Testis (tissue), 2 donors: ENCODE measurements at regions not wholly inside any gene's neighbourhood (a gene's known extent, or its start where the extent isn't known, plus 50 kb on each side); places are given as distances from the start of the nearest gene placed in this dataset.

Source experiments
- DNase-seq: peaks from one replicate; pipeline ENCODE4 v3.0.0-alpha.2; 2019
- H3K27ac ChIP-seq, 2 donors: fragments of 200-600 bp; sonication (generic); one replicate each; pipeline ENCODE4 v1.5.1; 2019
- H3K27me3 ChIP-seq: fragments of 200-600 bp; sonication (generic); one replicate; pipeline ENCODE4 v1.5.1; 2019
- H3K36me3 ChIP-seq: fragments of 200-600 bp; sonication (generic); one replicate; pipeline ENCODE4 v1.5.1; 2017; ENCODE audit warnings: low read depth; ENCODE audit errors: missing control alignments
- H3K4me1 ChIP-seq: fragments of 200-600 bp; sonication (generic); one replicate; pipeline ENCODE4 v1.5.1; 2019
- H3K4me3 ChIP-seq, 2 donors: fragments of 200-600 bp; sonication (generic); one replicate each; pipeline ENCODE4 v1.5.1; 2017 to 2019
- H3K9me3 ChIP-seq: fragments of 200-600 bp; sonication (generic); one replicate; pipeline ENCODE4 v1.5.1; 2017
- POLR2A ChIP-seq: fragments of 450-650 bp; IDR thresholded peaks from one replicate; pipeline ENCODE4 v1.6.1; 2017; ENCODE audit warnings: antibody characterized with exemption, mild to moderate bottlenecking, moderate library complexity
- WGBS, 2 donors: methylation state at CpG; one replicate each; pipeline ENCODE4 v1.1.5; 2018; 5-methylcytosine and 5-hydroxymethylcytosine counted together
- intact Hi-C: fragments of 100-400 bp; cut with DNase I; formaldehyde crosslinking; loops from one replicate; pipeline ENCODE4 v1.15.1; 2023; ENCODE audit warnings: low total_unique reads
- TF ChIP-seq, protein P1 (sequence below), 3 experiments: fragments of 450-650 bp in 2 of 3; fragments of 200-600 bp in 1 of 3; sonication (generic) in 1 of 3; IDR thresholded peaks; one replicate each; pipeline ENCODE4 v1.5.1; 2016 to 2019; ENCODE audit warnings: antibody characterized with exemption in 3 of 3, mild to moderate bottlenecking in 2 of 3, moderate library complexity in 1 of 3

DNA sequence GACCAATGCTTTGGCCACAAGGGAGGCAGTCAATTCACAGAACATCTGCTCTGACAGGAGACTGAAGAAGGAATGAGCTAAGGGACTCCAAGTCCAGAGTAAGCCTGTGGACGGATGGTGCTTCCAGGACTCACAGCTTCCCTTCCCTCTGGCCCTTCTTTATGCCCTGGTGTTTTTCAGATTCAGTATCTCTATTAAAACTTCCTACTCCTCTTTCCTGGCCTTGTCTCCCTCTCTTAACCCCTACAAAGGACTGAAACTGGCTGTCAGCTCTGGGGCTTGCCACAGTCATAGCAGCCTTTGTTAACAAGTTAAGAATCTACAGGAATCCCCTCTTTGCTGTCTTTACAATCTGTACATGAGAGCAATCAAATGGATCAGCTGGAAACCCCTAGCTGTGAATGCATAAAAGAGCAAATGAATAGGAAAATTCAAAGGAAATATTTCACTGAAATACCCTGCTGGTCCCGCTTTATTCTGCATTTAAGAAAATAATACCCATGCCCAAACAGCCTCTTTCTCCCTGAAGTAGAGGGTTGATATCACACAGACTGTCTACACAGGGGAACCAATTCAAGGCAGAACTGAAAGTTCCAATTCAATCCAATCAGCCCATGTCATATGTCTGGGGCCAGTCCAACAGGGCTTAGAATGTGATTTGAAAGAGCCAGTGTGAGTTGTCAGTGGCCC lies 192.3 kb downstream of the MZT1 start:
- Histone ChIP-seq H3K27me3 (no peaks in the 10 kb centered on the region), H3K9me3 (no peaks in the 10 kb centered on the region), H3K4me1 (no peaks in the 10 kb centered on the region), H3K27ac (no peak overlapping the region), H3K4me3 (no peak overlapping the region), H3K36me3 (no peaks in the 10 kb centered on the region)
- no peak for TF ChIP-seq POLR2A
- TF ChIP-seq, protein P1, sequence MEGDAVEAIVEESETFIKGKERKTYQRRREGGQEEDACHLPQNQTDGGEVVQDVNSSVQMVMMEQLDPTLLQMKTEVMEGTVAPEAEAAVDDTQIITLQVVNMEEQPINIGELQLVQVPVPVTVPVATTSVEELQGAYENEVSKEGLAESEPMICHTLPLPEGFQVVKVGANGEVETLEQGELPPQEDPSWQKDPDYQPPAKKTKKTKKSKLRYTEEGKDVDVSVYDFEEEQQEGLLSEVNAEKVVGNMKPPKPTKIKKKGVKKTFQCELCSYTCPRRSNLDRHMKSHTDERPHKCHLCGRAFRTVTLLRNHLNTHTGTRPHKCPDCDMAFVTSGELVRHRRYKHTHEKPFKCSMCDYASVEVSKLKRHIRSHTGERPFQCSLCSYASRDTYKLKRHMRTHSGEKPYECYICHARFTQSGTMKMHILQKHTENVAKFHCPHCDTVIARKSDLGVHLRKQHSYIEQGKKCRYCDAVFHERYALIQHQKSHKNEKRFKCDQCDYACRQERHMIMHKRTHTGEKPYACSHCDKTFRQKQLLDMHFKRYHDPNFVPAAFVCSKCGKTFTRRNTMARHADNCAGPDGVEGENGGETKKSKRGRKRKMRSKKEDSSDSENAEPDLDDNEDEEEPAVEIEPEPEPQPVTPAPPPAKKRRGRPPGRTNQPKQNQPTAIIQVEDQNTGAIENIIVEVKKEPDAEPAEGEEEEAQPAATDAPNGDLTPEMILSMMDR (IDR thresholded peaks at IDR 0.05) = no peak
- intact Hi-C loops = no loop called here
- DNase-seq = no peak
- 81% methylated on average over 2 of the region's 2 CpGs for WGBS, 2 donors

DNA sequence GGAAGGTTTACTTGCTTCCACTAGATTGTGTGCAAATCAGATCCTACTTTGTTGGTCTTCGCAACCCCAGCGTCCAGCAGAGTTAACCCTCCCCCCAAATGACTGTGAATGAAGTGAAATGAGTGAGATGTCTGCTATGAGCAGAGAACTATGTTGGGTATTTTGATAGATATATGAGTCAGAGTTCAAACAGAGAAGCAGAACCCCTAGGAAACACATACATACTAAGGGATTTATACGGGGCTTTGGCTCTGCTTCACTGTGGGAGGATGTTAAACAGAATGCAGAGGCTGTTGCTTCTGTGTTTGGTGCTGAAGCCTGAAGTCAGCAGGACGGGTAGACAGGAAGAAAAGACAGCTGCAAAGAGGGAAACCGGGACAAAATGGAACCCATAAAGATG lies 197.0 kb downstream of the MZT1 start:
- DNase-seq = no peak
- Histone ChIP-seq H3K36me3 (no peaks in the 10 kb centered on the region), H3K27me3 (no peaks in the 10 kb centered on the region), H3K27ac (no peak overlapping the region), H3K9me3 (no peaks in the 10 kb centered on the region), H3K4me3 (no peak overlapping the region), H3K4me1 (no peaks in the 10 kb centered on the region)
- TF ChIP-seq POLR2A = no peak
- TF ChIP-seq, protein P1 (IDR thresholded peaks at IDR 0.05) = no peak
- intact Hi-C loops = no loop called here
- 60% methylated on average over 5 of the region's 5 CpGs for WGBS, 2 donors

DNA sequence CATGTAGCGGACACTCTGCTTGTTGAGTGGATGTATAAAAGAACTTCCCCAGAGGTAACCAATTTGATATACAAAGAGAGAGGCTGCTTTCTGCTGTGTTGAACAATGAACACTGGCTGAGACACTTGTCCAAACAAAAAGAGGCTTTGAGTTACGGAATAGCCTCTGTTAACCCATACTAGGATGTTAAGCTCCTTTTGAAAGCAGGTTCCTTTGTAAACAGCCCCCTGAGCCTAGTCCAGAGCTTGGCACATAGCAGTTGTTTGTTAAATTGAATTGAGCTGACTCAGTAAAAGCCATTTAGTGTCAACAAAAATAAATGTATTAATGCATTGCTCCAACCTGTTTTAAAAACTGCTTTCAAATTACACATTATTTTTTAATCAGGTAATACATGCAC lies 200.1 kb downstream of the MZT1 start:
- Histone ChIP-seq H3K27me3 (no peaks in the 10 kb centered on the region), H3K4me1 (no peaks in the 10 kb centered on the region), H3K36me3 (no peaks in the 10 kb centered on the region), H3K9me3 (no peaks in the 10 kb centered on the region), H3K4me3 (no peak overlapping the region), H3K27ac (no peak overlapping the region)
- TF ChIP-seq POLR2A = no peak
- TF ChIP-seq, protein P1 (IDR thresholded peaks at IDR 0.05) = no peak
- no peak for DNase-seq
- intact Hi-C loops = no loop called here
- 91 to 96% methylated on average over 2 of the region's 2 CpGs for WGBS, 2 donors

DNA sequence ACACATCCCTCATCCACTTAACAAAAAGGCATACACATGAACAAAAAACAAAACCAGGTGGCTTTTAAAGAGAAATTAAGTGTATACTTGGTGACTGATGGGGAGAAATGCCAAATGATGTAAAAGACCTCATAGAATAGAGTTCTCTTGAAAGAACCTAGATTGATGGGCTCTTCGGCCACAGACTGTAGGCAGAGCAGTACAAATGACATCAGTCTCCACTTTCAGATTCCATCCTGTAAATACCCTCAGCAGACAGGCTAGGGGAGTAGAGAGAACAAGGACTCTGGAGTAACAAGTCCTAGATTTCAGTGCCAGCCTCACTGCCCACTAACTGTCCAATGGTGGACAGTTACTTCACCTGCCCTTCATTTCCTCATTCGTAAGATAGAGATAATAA lies 203.8 kb downstream of the MZT1 start:
- 87 to 98% methylated on average over 2 of the region's 2 CpGs for WGBS, 2 donors
- Histone ChIP-seq H3K27me3 (no peaks in the 10 kb centered on the region), H3K9me3 (no peaks in the 10 kb centered on the region), H3K4me3 (no peak overlapping the region), H3K27ac (no peak overlapping the region), H3K36me3 (no peaks in the 10 kb centered on the region), H3K4me1 (no peaks in the 10 kb centered on the region)
- intact Hi-C loops = no loop called here
- no peak for TF ChIP-seq POLR2A
- TF ChIP-seq, protein P1 (IDR thresholded peaks at IDR 0.05) = no peak
- DNase-seq = no peak

DNA sequence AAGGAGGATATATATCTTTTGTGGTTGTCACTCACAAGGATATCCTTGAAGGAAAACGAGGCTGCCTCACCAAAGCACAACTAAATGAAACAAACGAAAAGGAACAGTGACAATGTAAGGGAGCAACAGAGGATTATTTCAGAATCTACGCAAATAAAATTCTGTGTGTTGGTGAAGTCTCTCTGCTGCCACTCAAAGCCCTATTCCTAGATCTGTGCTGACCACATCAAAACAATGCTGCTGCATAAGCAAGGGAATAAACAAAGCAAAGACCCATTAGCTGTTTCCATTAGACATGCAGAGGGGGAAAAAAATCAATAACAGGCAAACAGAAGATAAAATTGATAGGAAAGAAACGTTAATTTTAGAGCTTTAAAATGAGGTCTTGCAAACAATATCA lies 204.4 kb downstream of the MZT1 start:
- Histone ChIP-seq H3K4me1 (no peaks in the 10 kb centered on the region), H3K9me3 (no peaks in the 10 kb centered on the region), H3K27ac (no peak overlapping the region), H3K4me3 (no peak overlapping the region), H3K36me3 (no peaks in the 10 kb centered on the region), H3K27me3 (no peaks in the 10 kb centered on the region)
- intact Hi-C loops = no loop called here
- no peak for TF ChIP-seq POLR2A
- TF ChIP-seq, protein P1 (IDR thresholded peaks at IDR 0.05) = no peak
- no peak for DNase-seq
- WGBS, 2 donors = 74 to 79% methylated on average over 4 of the region's 4 CpGs
